Stimulated activated CD8-positive, alpha-beta memory T cell treated with anti-CD3 and anti-CD28 coated beads, Interleukin-4, amount 100 ng/mL, for 24 hours (primary cell): ENCODE measurements at regions not wholly inside any gene's neighbourhood (a gene's known extent, or its start where the extent isn't known, plus 50 kb on each side); places are given as distances from the start of the nearest gene placed in this dataset.

ENCODE experiments used
- DNase-seq: peaks from one replicate; pipeline ENCODE4 v3.0.0-alpha.2; 2020; ENCODE audit warnings: low read depth

DNA sequence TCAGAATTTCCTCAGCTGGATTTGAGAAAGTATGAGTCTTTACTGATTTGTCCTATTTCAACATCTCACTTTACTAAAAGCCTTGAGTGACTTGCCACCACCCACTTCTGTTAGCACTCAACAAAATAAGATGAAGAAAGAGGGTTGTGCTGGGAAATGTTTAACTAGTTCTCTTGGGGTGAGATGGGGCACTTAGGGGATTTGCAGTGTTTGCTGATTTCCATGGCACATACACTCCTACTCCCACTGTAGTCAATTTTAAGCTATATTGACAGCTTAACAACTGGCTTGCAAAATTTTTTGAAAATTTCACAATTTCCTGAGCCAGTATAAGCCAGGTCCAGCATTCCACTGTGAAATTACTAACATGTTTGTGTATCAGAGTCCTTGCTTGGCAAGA, 463.1 kb upstream of the ARHGEF26 start:
- no peak for DNase-seq

DNA sequence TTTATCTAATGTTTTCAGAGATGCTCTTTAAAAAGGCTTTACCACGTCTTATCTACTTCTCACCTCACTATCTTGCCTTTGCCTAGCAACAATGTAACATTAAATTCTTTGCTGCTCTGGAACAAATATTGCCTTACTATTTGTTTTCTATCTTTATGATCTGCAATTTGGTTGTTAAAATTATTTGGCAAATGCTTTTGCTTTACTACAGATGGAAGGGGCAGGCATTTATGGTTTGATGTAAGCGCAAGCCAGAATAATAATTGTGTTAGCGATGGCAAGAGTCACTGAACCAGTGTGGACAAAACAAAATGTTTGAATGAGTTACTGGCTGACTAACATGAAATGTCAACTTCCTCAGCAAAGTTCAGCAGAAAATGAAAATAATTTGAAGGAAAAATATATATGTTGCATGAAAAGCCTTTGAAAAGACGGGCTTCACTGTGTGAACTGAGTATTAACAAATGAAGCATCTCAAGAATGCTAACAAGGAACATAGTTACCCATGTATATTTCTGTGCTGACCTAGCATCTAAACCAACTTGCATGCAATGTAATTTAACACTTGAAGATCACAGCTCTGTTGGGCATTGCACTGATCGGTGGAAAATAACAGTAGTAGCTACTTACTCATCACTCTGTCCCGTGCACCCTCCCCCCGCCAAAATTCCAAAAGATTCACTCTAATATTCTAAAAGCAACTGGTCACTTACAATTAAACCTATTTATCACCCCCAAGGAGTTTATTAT, 454.0 kb upstream of the ARHGEF26 start:
- DNase-seq = no peak

- DNase-seq = no peak
Measured at GRCh38 chr3:153669527-153669926, 451.7 kb upstream of the ARHGEF26 start.

DNA sequence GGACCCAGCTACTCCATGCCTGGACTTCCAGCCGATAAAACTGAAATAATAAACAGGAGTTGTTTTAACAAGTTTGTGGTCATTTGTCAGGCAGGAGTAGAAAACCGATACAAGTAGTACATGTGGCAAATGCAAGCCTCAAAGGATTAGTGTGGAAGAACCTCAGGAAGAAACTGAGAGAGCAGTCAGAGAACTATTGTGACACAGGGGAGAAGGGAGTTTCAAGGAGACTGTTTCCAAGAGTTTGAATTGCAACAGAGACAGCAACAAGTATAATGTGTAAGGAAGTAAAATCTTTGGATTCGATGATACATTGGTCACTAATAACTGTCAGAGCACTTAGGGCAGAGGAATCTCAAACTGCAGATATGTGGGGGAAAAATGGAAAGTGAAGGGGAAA, 450.6 kb upstream of the ARHGEF26 start:
- no peak for DNase-seq

DNA sequence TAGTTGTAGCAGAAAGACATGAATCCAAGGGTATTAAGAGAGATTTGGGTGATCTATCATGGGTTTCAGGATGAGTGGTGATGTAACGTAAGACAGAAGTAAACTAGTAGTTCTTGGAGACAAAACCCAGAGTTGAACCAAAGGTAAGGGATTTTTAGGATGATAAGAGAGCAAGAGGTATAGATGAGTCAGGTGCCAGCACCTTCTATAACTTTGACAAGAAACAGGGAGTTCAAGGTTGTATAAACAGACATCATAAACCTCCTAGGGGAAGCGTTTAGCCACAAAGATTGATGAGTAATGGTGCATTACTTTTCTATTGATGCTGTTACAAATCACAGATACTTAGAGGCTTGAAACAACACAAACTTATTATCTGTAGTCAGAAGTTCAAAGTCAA, 447.3 kb upstream of the ARHGEF26 start:
- no peak for DNase-seq

DNA sequence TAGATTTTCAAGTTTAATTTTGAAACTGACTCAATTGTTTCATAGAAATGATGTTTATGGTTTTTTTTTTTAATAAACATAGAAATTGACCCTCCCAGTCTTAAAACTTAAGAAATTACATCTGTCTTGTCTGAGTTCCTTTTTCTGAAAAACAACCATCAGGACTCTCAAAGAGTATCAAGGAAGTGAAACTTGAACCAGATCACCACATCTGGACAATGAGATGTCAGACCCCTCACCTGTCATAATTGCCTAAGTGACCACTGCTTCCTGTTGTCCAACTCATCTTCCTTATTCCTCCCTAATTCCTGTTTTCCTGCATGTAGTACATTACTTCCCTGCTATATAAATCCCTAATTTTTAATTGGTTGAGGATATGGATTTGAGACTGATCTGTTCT, 441.5 kb upstream of the ARHGEF26 start:
- no peak for DNase-seq

DNA sequence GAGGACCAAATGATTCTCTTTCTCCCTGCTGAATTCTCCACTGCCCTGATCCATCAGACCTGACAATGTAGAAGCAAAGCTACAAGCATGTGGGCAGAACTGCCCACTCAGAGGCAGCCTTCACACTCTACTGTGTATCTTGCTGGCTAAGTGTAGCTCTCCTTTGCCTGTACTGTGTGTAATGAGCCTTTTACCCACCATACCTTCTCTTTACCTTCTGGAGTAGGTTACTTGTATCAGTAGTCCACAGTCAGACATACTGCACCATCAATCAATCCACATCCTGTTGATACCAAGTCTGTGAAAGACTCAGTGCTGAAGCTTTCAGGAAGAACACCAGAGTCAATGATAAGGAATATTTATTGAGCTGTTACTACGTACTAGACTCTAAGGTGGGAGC, 440.7 kb upstream of the ARHGEF26 start:
- no peak for DNase-seq

GRCh38 chr3:153681057-153681456, 440.1 kb upstream of the ARHGEF26 start:
- no peak for DNase-seq

- no peak for DNase-seq
Measured at GRCh38 chr3:153688301-153689120, 432.7 kb upstream of the ARHGEF26 start.

- no peak for DNase-seq
Measured at GRCh38 chr3:153693207-153693606, 428.0 kb upstream of the ARHGEF26 start.

- DNase-seq = no peak
Measured at GRCh38 chr3:153702106-153702505, 419.1 kb upstream of the ARHGEF26 start.

DNA sequence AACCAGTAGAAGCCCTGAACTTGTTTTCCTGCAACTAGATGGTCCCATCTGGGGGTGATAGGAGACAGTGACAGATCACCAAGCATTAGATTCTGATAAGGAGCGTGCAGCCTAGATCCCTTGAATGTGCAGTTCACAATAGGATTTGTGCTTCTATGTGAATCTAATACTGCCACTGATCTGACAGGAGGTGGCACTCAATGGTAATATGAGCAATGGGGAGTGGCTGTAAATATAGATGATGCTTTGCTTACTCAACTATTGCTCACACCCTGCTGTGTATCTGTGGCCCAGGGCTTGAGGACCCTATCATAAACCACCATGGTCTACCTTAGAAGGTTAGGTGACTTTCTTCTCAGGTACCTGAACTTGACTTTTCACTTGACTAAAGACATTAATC, 417.1 kb upstream of the ARHGEF26 start:
- no peak for DNase-seq

GRCh38 chr3:153706706-153707105, 414.5 kb upstream of the ARHGEF26 start:
- DNase-seq = no peak

- DNase-seq = no peak
Measured at GRCh38 chr3:153714016-153714415, 407.2 kb upstream of the ARHGEF26 start.

DNA sequence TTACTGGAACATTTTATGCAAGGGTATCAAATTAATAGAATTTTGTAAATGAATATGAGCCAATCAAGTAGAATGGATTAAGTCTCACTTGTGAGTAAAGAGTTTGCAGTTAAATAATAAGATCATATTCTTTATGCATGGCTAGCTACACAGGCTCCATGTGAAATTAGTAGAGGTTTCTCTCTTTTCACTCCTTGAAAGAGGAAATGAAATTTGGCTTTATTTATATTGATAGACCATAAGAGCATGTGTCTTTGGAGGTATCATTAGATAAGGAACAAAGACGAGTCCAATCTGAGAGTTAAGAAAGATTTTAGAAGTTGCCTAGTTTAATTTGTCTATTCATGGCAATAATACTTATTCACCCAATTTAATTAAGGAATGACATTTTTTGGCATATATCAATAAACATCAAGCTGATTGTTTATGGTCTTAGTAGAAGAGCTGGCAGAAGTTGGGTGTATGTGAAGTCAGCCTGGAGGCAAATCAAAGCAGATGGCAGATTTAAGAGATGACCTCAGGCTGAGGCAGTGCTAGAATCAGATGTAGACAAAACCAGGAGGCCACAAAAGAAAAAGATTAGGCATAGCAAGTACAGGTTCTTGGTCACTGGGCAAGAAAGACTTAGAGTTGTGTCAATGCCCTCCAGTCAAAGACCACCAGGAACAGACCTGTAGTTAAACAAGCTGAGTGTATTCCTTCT, 406.5 kb upstream of the ARHGEF26 start:
- DNase-seq = no peak

DNA sequence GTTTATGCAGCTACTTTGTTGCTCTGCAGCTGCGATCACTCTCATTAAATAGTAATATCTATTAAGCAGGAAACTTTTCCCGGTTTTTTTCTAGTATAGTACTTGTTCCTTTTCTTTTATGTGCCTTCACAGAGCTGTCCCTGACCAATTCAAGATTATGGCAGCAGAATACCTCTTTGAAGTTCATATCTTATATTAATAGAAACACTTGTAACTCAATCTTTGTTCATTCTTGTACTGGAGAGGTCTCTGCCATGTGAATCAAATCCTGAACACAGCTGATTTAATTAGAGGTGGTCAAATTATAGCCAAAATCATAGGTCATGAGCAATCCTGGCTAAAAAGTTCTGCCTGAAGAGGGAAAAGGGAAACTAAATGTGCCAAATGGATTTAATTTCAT, 399.0 kb upstream of the ARHGEF26 start:
- no peak for DNase-seq

GRCh38 chr3:153731071-153731470, 390.1 kb upstream of the ARHGEF26 start:
- DNase-seq = no peak

DNA sequence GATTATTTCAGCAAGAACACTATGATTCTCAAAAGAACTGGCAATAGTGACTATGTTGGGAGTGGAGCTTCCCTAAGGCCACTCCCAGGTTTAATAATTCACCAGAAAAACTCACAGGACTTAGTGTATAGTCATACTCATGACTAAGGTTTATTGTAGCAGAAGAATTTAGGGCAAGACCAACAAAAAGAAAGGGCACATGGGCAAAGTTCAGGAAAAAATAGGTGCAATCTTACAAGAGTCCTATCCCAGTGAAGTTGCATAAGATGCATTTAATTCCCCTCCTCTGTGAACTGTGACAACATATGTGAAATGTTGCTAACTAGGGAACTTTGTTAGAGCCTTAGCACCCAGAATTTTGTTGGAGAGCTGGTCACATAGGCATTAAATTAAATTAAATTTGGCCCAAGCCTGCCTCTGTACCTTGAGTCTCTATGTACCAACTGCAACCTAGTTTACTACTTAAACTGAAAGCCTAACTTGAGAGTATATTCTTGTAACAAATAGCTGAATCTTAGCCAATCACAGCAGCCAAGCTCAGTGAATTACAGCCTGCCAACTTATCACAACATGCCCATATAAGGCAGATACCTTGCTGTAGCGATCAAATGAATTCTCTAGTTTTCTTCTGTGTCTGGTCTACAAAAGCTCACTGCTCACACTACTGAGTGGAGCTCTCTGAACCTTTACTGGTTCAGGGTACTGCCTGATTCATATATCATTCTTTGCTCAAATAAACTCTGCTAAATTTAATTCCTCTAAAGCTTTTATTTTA, 386.2 kb upstream of the ARHGEF26 start:
- no peak for DNase-seq

- DNase-seq = no peak
Measured at GRCh38 chr3:153740109-153740508, 381.1 kb upstream of the ARHGEF26 start.

DNA sequence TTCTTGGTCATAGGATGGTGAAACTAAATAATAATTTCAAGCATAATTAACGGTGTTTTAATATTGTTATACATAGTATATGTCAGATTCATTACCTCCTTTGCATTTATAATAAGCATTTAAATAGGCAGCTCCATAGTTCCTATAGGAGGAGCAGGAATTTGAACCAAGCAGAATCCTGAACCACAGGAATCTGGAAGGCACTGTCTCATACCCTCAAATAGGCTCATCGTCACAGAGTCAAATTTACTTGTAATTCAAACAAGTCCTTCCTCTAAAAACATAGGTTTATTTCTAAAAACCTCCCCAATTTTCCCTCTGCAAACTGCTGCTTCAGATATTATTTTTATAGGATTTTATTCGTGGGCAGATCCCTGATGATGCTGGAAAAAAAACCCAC, 376.3 kb upstream of the ARHGEF26 start:
- DNase-seq = no peak

- no peak for DNase-seq
Measured at GRCh38 chr3:153746211-153746610, 375.0 kb upstream of the ARHGEF26 start.

GRCh38 chr3:153749070-153749610, 372.1 kb upstream of the ARHGEF26 start:
- DNase-seq = no peak
